ENCODE measurements at regions not wholly inside any gene's neighbourhood (a gene's known extent, or its start where the extent isn't known, plus 50 kb on each side); places are given as distances from the start of the nearest gene placed in this dataset.

GRCh38 chr12:27187697-27188096, 56.4 kb upstream of the STK38L start:
- H3K4me3 ChIP-seq (ENCODE audit: low read depth, low read length): no peak overlapping the region
- no peak for DNase-seq (ENCODE audit: low read depth)
- TF ChIP-seq, protein P1, sequence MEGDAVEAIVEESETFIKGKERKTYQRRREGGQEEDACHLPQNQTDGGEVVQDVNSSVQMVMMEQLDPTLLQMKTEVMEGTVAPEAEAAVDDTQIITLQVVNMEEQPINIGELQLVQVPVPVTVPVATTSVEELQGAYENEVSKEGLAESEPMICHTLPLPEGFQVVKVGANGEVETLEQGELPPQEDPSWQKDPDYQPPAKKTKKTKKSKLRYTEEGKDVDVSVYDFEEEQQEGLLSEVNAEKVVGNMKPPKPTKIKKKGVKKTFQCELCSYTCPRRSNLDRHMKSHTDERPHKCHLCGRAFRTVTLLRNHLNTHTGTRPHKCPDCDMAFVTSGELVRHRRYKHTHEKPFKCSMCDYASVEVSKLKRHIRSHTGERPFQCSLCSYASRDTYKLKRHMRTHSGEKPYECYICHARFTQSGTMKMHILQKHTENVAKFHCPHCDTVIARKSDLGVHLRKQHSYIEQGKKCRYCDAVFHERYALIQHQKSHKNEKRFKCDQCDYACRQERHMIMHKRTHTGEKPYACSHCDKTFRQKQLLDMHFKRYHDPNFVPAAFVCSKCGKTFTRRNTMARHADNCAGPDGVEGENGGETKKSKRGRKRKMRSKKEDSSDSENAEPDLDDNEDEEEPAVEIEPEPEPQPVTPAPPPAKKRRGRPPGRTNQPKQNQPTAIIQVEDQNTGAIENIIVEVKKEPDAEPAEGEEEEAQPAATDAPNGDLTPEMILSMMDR (IDR thresholded peaks at IDR 0.05; ENCODE audit: low read depth, low read length, missing control alignments): no peak

DNA sequence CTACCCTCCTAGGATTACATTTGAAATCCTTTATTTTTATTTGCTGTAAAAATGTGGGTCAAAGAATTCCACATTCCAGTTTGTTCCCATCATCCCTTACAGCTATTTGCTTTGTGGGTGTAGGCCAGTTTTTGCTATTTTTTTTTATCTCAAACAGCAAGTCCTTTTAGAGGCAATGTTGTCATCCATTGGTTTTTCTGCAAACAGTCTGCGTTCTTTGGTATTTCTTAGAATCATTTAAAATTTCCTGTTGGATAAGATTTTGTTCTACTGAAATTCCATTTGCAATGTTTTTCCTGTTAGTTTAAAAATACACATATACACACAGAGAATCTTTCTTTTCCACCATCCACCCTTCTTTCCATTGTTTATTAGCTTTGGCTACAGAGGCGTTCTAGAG, 53.3 kb upstream of the STK38L start:
- TF ChIP-seq, protein P1 (IDR thresholded peaks at IDR 0.05; ENCODE audit: low read depth, low read length, missing control alignments): no peak
- no peak for DNase-seq (ENCODE audit: low read depth)
- no peak overlapping the region for H3K4me3 ChIP-seq (ENCODE audit: low read depth, low read length)

DNA sequence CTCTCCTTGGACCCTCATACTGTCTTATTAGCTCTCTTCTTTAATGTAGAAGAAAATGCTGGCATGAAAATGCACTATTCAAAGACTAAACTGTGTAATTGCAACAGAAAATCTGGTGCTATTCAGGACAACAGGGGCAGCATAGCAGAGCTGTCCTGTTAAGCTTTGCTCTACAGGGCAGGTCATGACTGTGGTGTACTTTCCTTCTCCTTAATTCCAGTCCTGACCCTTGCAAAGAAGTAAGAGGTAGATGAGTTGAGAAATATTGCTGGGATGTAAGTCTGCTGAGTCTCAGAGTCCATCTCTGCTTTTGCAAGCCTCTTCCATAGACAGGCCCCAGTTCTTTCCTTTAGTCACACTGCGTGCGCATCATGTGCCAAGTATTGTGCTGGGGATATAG, 52.6 kb upstream of the STK38L start:
- no peak overlapping the region for H3K4me3 ChIP-seq (ENCODE audit: low read depth, low read length)
- TF ChIP-seq, protein P1 (IDR thresholded peaks at IDR 0.05; ENCODE audit: low read depth, low read length, missing control alignments): no peak
- no peak for DNase-seq (ENCODE audit: low read depth)

- TF ChIP-seq, protein P1 (IDR thresholded peaks at IDR 0.05; ENCODE audit: low read depth, low read length, missing control alignments): no peak
These were observed 51.8 kb upstream of the STK38L start for GRCh38 chr12:27192118-27192802.

GRCh38 chr12:27193106-27193505, 51.0 kb upstream of the STK38L start:
- TF ChIP-seq, protein P1 (IDR thresholded peaks at IDR 0.05; ENCODE audit: low read depth, low read length, missing control alignments): no peak
- no peak overlapping the region for H3K4me3 ChIP-seq (ENCODE audit: low read depth, low read length)
- DNase-seq (ENCODE audit: low read depth): no peak

More at GRCh38 chr12:27192118-27192802, 51.8 kb upstream of the STK38L start:
- H3K4me3 ChIP-seq (ENCODE audit: low read depth, low read length): no peak overlapping the region
- no peak for DNase-seq (ENCODE audit: low read depth)

- TF ChIP-seq, protein P1 (IDR thresholded peaks at IDR 0.05; ENCODE audit: low read depth, low read length, missing control alignments): no peak
- H3K4me3 ChIP-seq (ENCODE audit: low read depth, low read length): no peak overlapping the region
- DNase-seq (ENCODE audit: low read depth): no peak
These were observed 50.1 kb upstream of the STK38L start for GRCh38 chr12:27193854-27194544.
